Fibroblast of lung (primary cell): ENCODE measurements at regions not wholly inside any gene's neighbourhood (a gene's known extent, or its start where the extent isn't known, plus 50 kb on each side); places are given as distances from the start of the nearest gene placed in this dataset.

ENCODE experiments used
- DNase-seq, 2 donors: peaks; one replicate each; pipeline versions ENCODE4 v3.0.0 to v3.0.0-alpha.2; 2010; ENCODE audit warnings: low read depth in 2 of 2
- H2AFZ ChIP-seq: 2 replicates; pipeline ENCODE4 v1.5.1; 2012; ENCODE audit warnings: low read length, control low read depth, inconsistent platforms
- H3K27ac ChIP-seq: 2 replicates; pipeline ENCODE4 v1.5.1; 2011; ENCODE audit warnings: low read length, control low read depth; ENCODE audit not compliant: insufficient read depth
- H3K27me3 ChIP-seq: 2 replicates; pipeline ENCODE4 v1.5.1; 2011; ENCODE audit warnings: mild to moderate bottlenecking, low read length; ENCODE audit not compliant: control insufficient read depth, insufficient read depth
- H3K36me3 ChIP-seq: 2 replicates; pipeline ENCODE4 v1.5.1; 2011; ENCODE audit warnings: low read length; ENCODE audit not compliant: control insufficient read depth, insufficient read depth
- H3K4me1 ChIP-seq: 2 replicates; pipeline ENCODE4 v1.5.1; 2011; ENCODE audit warnings: low read length; ENCODE audit not compliant: control insufficient read depth, insufficient read depth; ENCODE audit errors: extremely low read depth
- H3K4me2 ChIP-seq: 2 replicates; pipeline ENCODE4 v1.5.1; 2011; ENCODE audit warnings: low read length, control low read depth; ENCODE audit not compliant: insufficient read depth; ENCODE audit errors: extremely low read depth
- H3K4me3 ChIP-seq, 4 experiments: fragments of 200-600 bp in 1 of 4; sonication (generic) in 1 of 4; replicated peaks in 1 of 4; 2 replicates each; pipeline ENCODE4 v1.5.1; 2011 to 2016; ENCODE audit warnings: low read length in 4 of 4, low read depth in 3 of 4, mild to moderate bottlenecking in 3 of 4, control low read depth in 2 of 4, inconsistent platforms in 1 of 4, mixed read lengths in 1 of 4; ENCODE audit not compliant: insufficient read depth in 1 of 4; ENCODE audit errors: control extremely low read depth in 1 of 4
- H3K79me2 ChIP-seq: 2 replicates; pipeline ENCODE4 v1.5.1; 2012; ENCODE audit warnings: mild to moderate bottlenecking, low read length, inconsistent platforms; ENCODE audit not compliant: control insufficient read depth, insufficient read depth
- H3K9ac ChIP-seq: 2 replicates; pipeline ENCODE4 v1.5.1; 2011; ENCODE audit warnings: mild to moderate bottlenecking, low read length, control low read depth; ENCODE audit not compliant: insufficient read depth
- H3K9me3 ChIP-seq: 2 replicates; pipeline ENCODE4 v1.5.1; 2012; ENCODE audit warnings: low read depth, low read length; ENCODE audit not compliant: control insufficient read depth, insufficient read depth
- H4K20me1 ChIP-seq: 2 replicates; pipeline ENCODE4 v1.5.1; 2011; ENCODE audit warnings: low read length; ENCODE audit not compliant: control insufficient read depth, insufficient read depth; ENCODE audit errors: extremely low read depth
- CTCF ChIP-seq, 2 donors: IDR thresholded peaks in 1 of 2; conservative IDR thresholded peaks in 1 of 2; 1 replicate in 1 of 2; 2 replicates in 1 of 2; pipeline ENCODE4 v1.5.1; 2011 to 2012; ENCODE audit warnings: low read length in 2 of 2, control low read depth in 1 of 2, inconsistent platforms in 1 of 2, low read depth in 1 of 2, mild to moderate bottlenecking in 1 of 2
- EZH2 ChIP-seq: IDR thresholded peaks from 2 replicates; pipeline ENCODE4 v1.5.1; 2012; ENCODE audit warnings: low read length, control low read depth, mild to moderate bottlenecking; ENCODE audit errors: missing control alignments

GRCh38 chr6:6716998-6717763 lies 128.7 kb downstream of the LY86 start:
- no peaks in the 10 kb centered on the region for H3K79me2 ChIP-seq
- H3K36me3 ChIP-seq = no peaks in the 10 kb centered on the region
- no peak overlapping the region for H3K27ac ChIP-seq
- no peaks in the 10 kb centered on the region for H3K9me3 ChIP-seq
- TF ChIP-seq EZH2 (no peak), CTCF (conservative IDR thresholded peaks at IDR 0.05 in 1 of 2, IDR thresholded peaks at IDR 0.05 in 1 of 2; ENCODE audit: low read depth in 1 of 2, low read length in 2 of 2) (no peak)
- no peaks in the 10 kb centered on the region for H4K20me1 ChIP-seq
- H3K9ac ChIP-seq = no peak overlapping the region
- no peak overlapping the region for H2AFZ ChIP-seq
- H3K4me2 ChIP-seq = no peak overlapping the region
- DNase-seq = no peak
- H3K4me1 ChIP-seq = peaks cover 14% of the 10 kb centered on the region
- no peaks in the 10 kb centered on the region for H3K27me3 ChIP-seq
- no peak overlapping the region for H3K4me3 ChIP-seq

GRCh38 chr6:6717953-6718352 lies 129.4 kb downstream of the LY86 start:
- Histone ChIP-seq H4K20me1 (no peaks in the 10 kb centered on the region), H3K4me2 (no peak overlapping the region), H3K4me1 (peaks cover 8% of the 10 kb centered on the region), H3K9me3 (no peaks in the 10 kb centered on the region), H3K79me2 (no peaks in the 10 kb centered on the region), H3K9ac (no peak overlapping the region), H3K27ac (no peak overlapping the region), H3K36me3 (no peaks in the 10 kb centered on the region), H3K4me3 (no peak overlapping the region), H3K27me3 (no peaks in the 10 kb centered on the region), H2AFZ (no peak overlapping the region)
- DNase-seq = peak in 1 of 2 donors; percentile 13
- TF ChIP-seq EZH2 (no peak), CTCF (conservative IDR thresholded peaks at IDR 0.05 in 1 of 2, IDR thresholded peaks at IDR 0.05 in 1 of 2; ENCODE audit: low read depth in 1 of 2, low read length in 2 of 2) (no peak)

GRCh38 chr6:6721606-6722005 lies 133.1 kb downstream of the LY86 start:
- H3K27me3 ChIP-seq = no peaks in the 10 kb centered on the region

More at GRCh38 chr6:6721606-6722005, 133.1 kb downstream of the LY86 start:
- no peaks in the 10 kb centered on the region for H3K9me3 ChIP-seq
- no peak overlapping the region for H3K27ac ChIP-seq
- no peaks in the 10 kb centered on the region for H4K20me1 ChIP-seq
- no peak for DNase-seq
- no peak overlapping the region for H2AFZ ChIP-seq
- TF ChIP-seq CTCF (conservative IDR thresholded peaks at IDR 0.05 in 1 of 2, IDR thresholded peaks at IDR 0.05 in 1 of 2; ENCODE audit: low read depth in 1 of 2, low read length in 2 of 2) = no peak
- TF ChIP-seq EZH2 = no peak
- H3K36me3 ChIP-seq = no peaks in the 10 kb centered on the region
- H3K4me3 ChIP-seq = no peak overlapping the region
- no peak overlapping the region for H3K9ac ChIP-seq
- H3K79me2 ChIP-seq = no peaks in the 10 kb centered on the region
- peaks cover 4% of the 10 kb centered on the region for H3K4me1 ChIP-seq
- H3K4me2 ChIP-seq = no peak overlapping the region
